ENCODE measurements at regions not wholly inside any gene's neighbourhood (a gene's known extent, or its start where the extent isn't known, plus 50 kb on each side); places are given as distances from the start of the nearest gene placed in this dataset.
"Not testable (repeated sequence)": the region's sequence is repeated elsewhere in the genome, so short reads cannot be mapped to it uniquely, and the experiment has no call there.

DNA sequence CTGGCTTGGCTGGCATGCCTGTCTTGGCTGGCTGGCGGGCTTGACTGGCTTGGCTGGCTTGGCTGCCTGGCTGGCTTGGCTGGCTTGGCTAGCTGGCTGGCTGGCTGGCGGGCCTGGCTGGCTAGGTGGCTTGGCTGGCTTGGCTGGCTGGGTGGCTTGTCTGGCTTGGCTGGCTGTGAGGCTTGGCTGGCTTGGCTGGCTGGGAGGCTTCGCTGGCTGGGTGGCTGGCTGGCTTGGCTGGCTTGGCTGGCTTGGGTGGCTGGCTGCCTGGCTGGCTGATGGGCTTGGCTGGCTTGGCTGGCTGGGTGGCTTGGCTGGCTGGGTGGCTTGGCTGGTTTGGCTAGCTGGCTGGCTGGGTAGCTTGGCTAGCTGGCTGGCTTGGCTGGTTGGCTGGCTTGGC lies 2827.9 kb downstream of the RPIA start:
- intact Hi-C loops (cut with DNase I; ENCODE audit: low total_unique reads); H3K27me3 ChIP-seq (replicated peaks in 1 of 7); H3K27ac ChIP-seq; H3K36me3 ChIP-seq; H3K4me3 ChIP-seq; H3K9me3 ChIP-seq; H3K4me1 ChIP-seq: not testable (repeated sequence)
- WGBS, 5 donors: 87 to 100% (median 90%) methylated on average over 2 of the region's 3 CpGs; no CpG with 5 or more reads in 2 of the 5 donors
- DNase-seq: peak; percentile 28

DNA sequence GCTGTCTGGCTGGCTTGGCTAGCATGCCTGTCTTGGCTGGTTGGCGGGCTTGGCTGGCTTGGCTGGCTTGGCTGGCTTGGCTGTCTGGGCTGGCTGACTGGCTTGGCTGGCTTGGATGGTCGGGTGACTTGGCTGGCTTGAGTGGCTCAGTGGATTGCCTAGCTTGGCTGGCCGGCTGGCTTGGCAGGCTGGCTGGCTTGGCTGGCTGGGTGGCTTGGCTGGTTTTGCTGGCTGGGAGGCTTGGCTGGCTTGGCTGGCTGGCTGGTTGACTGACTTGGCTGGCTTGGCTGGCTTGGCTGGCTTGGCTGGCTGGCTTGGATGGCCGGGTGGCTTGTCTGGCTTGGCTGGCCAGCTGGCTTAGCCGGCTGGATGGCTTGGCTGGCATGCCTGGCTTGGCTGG lies 2828.4 kb downstream of the RPIA start:
- H3K27ac ChIP-seq; H3K9me3 ChIP-seq; H3K36me3 ChIP-seq; H3K27me3 ChIP-seq (replicated peaks in 1 of 7); intact Hi-C loops (cut with DNase I; ENCODE audit: low total_unique reads); H3K4me3 ChIP-seq; H3K4me1 ChIP-seq: not testable (repeated sequence)
- peak; percentile 66 for DNase-seq
- 89 to 100% (median 97%) methylated on average over 1 to 2 of the region's 5 CpGs; no CpG with 5 or more reads in 2 of the 5 donors for WGBS, 5 donors

DNA sequence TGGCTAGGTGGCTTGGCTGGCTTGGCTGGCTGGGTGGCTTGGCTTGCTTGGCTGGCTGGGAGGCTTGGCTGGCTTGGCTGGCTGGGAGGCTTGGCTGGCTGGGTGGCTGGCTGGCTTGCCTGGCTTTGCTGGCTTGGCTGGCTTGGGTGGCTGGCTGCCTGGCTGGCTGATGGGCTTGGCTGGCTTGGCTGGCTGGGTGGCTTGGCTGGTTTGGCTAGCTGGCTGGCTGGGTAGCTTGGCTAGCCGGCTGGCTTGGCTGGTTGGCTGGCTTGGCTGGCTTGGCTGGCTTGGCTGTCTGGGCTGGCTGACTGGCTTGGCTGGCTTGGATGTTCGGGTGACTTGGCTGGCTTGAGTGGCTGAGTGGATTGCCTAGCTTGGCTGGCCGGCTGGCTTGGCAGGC lies 2829.1 kb downstream of the RPIA start:
- H3K27ac ChIP-seq; H3K36me3 ChIP-seq; intact Hi-C loops (cut with DNase I; ENCODE audit: low total_unique reads); H3K9me3 ChIP-seq; H3K4me1 ChIP-seq; H3K27me3 ChIP-seq (replicated peaks in 1 of 7); H3K4me3 ChIP-seq: not testable (repeated sequence)
- DNase-seq: peak; percentile 41
- 82 to 95% (median 87%) methylated on average over 3 of the region's 3 CpGs; no CpG with 5 or more reads in 2 of the 5 donors for WGBS, 5 donors

DNA sequence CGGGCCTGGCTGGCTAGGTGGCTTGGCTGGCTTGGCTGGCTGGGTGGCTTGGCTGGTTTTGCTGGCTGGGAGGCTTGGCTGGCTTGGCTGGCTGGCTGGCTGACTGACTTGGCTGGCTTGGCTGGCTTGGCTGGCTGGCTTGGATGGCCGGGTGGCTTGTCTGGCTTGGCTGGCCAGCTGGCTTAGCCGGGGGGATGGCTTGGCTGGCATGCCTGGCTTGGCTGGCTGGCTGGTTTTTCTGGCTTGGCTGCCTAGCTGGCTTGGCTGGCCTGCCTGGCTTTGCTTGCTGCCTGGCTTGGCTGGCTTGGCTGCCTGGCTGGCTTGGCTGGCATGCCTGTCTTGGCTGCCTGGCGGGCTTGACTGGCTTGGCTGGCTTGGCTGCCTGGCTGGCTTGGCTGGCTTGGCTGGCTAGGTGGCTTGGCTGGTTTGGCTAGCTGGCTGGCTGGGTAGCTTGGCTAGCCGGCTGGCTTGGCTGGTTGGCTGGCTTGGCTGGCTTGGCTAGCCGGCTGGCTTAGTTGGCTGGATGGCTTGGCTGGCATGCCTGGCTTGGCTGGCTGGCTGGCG lies 2829.6 kb downstream of the RPIA start:
- H3K4me3 ChIP-seq; H3K9me3 ChIP-seq; intact Hi-C loops (cut with DNase I; ENCODE audit: low total_unique reads); H3K4me1 ChIP-seq; H3K36me3 ChIP-seq; H3K27ac ChIP-seq; H3K27me3 ChIP-seq (replicated peaks in 1 of 7): not testable (repeated sequence)
- 68 to 92% (median 76%) methylated on average over 1 to 4 of the region's 7 CpGs; no CpG with 5 or more reads in 1 of the 5 donors for WGBS, 5 donors
- DNase-seq: peak; percentile 31

DNA sequence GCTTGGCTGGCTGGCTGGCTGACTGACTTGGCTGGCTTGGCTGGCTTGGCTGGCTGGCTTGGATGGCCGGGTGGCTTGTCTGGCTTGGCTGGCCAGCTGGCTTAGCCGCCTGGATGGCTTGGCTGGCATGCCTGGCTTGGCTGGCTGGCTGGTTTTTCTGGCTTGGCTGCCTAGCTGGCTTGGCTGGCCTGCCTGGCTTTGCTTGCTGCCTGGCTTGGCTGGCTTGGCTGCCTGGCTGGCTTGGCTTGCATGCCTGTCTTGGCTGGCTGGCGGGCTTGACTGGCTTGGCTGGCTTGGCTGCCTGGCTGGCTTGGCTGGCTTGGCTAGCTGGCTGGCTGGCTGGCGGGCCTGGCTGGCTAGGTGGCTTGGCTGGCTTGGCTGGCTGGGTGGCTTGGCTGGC lies 2830.5 kb downstream of the RPIA start:
- intact Hi-C loops (cut with DNase I; ENCODE audit: low total_unique reads); DNase-seq: not testable (repeated sequence)

DNA sequence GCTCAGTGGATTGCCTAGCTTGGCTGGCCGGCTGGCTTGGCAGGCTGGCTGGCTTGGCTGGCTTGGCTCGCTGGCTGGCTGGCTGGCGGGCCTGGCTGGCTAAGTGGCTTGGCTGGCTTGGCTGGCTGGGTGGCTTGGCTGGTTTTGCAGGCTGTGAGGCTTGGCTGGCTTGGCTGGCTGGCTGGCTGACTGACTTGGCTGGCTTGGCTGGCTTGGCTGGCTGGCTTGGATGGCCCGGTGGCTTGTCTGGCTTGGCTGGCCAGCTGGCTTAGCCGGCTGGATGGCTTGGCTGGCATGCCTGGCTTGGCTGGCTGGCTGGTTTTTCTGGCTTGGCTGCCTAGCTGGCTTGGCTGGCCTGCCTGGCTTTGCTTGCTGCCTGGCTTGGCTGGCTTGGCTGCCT lies 2831.4 kb downstream of the RPIA start:
- peak; percentile 27 for DNase-seq
- H3K9me3 ChIP-seq; H3K27me3 ChIP-seq (replicated peaks in 1 of 7); H3K4me1 ChIP-seq; H3K36me3 ChIP-seq; intact Hi-C loops (cut with DNase I; ENCODE audit: low total_unique reads); H3K4me3 ChIP-seq; H3K27ac ChIP-seq: not testable (repeated sequence)
- WGBS, 5 donors: 87 to 100% (median 89%) methylated on average over 1 to 5 of the region's 5 CpGs; no CpG with 5 or more reads in 2 of the 5 donors

More for the DNA sequence above, 2830.5 kb downstream of the RPIA start:
- 80 to 100% (median 83%) methylated on average over 2 to 3 of the region's 4 CpGs; no CpG with 5 or more reads in 1 of the 5 donors for WGBS, 5 donors
- not testable (repeated sequence) for H3K9me3 ChIP-seq; H3K4me3 ChIP-seq; H3K36me3 ChIP-seq; H3K4me1 ChIP-seq; H3K27ac ChIP-seq; H3K27me3 ChIP-seq (replicated peaks in 1 of 7)

DNA sequence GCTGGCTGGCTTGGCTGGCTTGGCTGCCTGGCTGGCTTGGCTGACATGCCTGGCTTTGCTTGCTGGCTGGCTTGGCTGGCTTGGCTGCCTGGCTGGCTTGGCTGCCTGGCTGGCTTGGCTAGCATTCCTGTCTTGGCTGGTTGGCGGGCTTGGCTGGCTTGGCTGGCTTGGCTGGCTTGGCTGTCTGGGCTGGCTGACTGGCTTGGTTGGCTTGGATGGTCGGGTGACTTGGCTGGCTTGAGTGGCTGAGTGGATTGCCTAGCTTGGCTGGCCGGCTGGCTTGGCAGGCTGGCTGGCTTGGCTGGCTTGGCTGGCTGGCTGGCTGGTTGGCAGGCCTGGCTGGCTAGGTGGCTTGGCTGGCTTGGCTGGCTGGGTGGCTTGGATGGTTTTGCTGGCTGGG lies 2832.3 kb downstream of the RPIA start:
- H3K27ac ChIP-seq; H3K4me1 ChIP-seq; H3K9me3 ChIP-seq; H3K4me3 ChIP-seq; H3K36me3 ChIP-seq; intact Hi-C loops (cut with DNase I; ENCODE audit: low total_unique reads); H3K27me3 ChIP-seq (replicated peaks in 1 of 7): not testable (repeated sequence)
- DNase-seq: peak; percentile 46
- WGBS, 5 donors: 65 to 94% (median 80%) methylated on average over 2 to 3 of the region's 3 CpGs; no CpG with 5 or more reads in 2 of the 5 donors

DNA sequence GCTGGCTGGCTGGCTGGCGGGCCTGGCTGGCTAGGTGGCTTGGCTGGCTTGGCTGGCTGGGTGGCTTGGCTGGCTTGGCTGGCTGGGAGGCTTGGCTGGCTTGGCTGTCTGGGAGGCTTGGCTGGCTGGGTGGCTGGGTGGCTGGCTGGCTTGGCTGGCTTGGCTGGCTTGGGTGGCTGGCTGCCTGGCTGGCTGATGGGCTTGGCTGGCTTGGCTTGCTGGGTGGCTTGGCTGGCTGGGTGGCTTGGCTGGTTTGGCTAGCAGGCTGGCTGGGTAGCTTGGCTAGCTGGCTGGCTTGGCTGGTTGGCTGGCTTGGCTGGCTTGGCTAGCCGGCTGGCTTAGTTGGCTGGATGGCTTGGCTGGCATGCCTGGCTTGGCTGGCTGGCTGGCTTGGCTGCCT lies 2834.1 kb downstream of the RPIA start:
- H3K4me3 ChIP-seq; H3K27ac ChIP-seq; H3K27me3 ChIP-seq (replicated peaks in 1 of 7); intact Hi-C loops (cut with DNase I; ENCODE audit: low total_unique reads); H3K4me1 ChIP-seq; H3K36me3 ChIP-seq; H3K9me3 ChIP-seq: not testable (repeated sequence)
- WGBS, 5 donors: 83 to 100% (median 96%) methylated on average over 1 of the region's 2 CpGs; no CpG with 5 or more reads in 2 of the 5 donors
- DNase-seq: peak; percentile 47

DNA sequence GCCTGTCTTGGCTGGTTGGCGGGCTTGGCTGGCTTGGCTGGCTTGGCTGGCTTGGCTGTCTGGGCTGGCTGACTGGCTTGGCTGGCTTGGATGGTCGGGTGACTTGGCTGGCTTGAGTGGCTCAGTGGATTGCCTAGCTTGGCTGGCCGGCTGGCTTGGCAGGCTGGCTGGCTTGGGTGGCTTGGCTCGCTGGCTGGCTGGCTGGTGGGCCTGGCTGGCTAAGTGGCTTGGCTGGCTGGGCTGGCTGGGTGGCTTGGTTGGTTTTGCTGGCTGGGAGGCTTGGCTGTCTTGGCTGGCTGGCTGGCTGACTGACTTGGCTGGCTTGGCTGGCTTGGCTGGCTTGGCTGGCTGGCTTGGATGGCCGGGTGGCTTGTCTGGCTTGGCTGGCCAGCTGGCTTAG lies 2834.6 kb downstream of the RPIA start:
- WGBS, 5 donors: 74 to 89% (median 88%) methylated on average over 2 to 3 of the region's 5 CpGs; no CpG with 5 or more reads in 2 of the 5 donors
- H3K4me3 ChIP-seq; H3K4me1 ChIP-seq; H3K9me3 ChIP-seq; intact Hi-C loops (cut with DNase I; ENCODE audit: low total_unique reads); H3K36me3 ChIP-seq; H3K27ac ChIP-seq; H3K27me3 ChIP-seq (replicated peaks in 1 of 7): not testable (repeated sequence)
- peak; percentile 47 for DNase-seq

DNA sequence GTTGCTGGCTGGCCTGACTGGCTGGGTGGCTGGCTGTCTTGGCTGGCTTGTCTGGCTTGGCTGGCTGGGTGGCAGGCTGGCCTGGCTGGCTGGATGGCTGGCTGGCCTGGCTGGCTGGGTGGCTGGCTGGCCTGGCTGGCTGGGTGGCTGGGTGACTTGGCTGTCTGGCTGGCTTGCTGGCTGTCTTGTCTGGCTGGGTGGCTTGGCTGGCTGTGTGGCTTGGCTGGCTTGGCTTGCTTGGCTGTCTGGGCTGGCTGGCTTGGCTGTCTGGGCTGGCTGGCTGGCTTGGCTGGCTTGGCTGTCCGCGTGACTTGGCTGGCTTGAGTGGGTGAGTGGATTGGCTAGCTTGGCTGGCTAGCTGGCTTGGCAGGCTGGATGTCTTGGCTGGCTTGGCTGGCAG lies 2835.6 kb downstream of the RPIA start:
- H3K36me3 ChIP-seq; H3K27me3 ChIP-seq (replicated peaks in 1 of 7); H3K4me1 ChIP-seq; H3K4me3 ChIP-seq; H3K27ac ChIP-seq; intact Hi-C loops (cut with DNase I; ENCODE audit: low total_unique reads); H3K9me3 ChIP-seq: not testable (repeated sequence)
- WGBS, 5 donors: 83 to 100% (median 89%) methylated on average over 2 of the region's 2 CpGs; no CpG with 5 or more reads in 2 of the 5 donors
- DNase-seq: peak; percentile 75

DNA sequence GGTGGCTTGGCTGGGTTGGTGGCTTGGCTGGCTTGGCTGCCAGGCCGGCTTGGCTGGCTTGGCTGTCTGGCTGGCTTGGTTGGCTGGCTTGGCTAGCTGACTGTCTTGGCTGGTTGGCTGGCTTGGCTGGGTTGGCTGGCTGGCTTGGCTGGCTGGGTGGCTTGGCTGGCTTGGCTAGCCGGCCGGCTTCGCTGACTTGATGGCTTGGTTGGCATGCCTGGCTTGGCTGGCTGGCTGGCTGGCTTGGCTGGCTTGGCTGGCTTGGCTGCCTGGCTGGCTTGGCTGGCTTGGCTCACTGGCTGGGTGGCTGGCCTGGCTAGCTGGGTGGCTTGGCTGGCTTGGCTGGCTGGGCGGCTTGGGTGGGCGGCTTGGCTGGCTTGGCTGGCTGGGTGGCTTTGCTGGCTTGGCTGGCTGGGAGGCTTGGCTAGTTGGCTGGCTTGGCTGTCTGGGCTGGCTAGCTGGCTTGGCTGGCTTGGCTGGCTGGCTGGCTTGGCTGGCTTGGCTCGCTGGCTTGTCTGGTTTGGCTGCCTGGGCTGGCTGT lies 2836.1 kb downstream of the RPIA start:
- DNase-seq: peak; percentile 81
- H3K4me1 ChIP-seq; H3K9me3 ChIP-seq; H3K4me3 ChIP-seq; H3K36me3 ChIP-seq; intact Hi-C loops (cut with DNase I; ENCODE audit: low total_unique reads); H3K27ac ChIP-seq; H3K27me3 ChIP-seq (replicated peaks in 1 of 7): not testable (repeated sequence)
- 85 to 95% (median 91%) methylated on average over 4 to 7 of the region's 7 CpGs for WGBS, 5 donors

DNA sequence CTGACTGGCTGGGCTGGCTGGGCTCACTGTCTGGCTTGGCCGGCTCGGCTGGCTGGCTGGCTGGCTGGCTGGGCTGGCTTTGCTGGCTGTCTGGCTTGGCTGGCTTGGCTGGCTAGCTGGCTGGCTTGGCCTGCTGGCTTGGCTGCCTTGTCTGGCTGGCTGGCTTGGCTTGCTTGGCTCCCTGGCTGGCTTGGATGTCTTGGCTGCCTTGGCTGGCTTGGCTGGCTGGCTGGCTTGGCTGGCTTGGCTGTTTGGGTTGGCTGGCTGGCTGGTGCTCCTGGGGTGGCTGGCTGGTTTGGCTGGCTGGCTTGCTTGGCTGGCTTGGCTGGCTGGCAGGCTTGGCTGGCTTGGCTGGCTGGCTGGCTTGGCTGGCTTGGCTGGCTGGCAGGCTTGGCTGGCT lies 2836.9 kb downstream of the RPIA start:
- H3K4me3 ChIP-seq; H3K4me1 ChIP-seq; H3K27me3 ChIP-seq (replicated peaks in 1 of 7); intact Hi-C loops (cut with DNase I; ENCODE audit: low total_unique reads); H3K36me3 ChIP-seq; H3K9me3 ChIP-seq; H3K27ac ChIP-seq: not testable (repeated sequence)
- 80 to 100% (median 92%) methylated on average over 1 to 2 of the region's 2 CpGs for WGBS, 5 donors
- peak; percentile 72 for DNase-seq
